SU-DHL-6 (cell line): ENCODE measurements at regions not wholly inside any gene's neighbourhood (a gene's known extent, or its start where the extent isn't known, plus 50 kb on each side); places are given as distances from the start of the nearest gene placed in this dataset.

Experiments used
- CTCF ChIP-seq: fragments of 200-600 bp; sonication (generic); IDR thresholded peaks from one replicate; pipeline ENCODE4 v1.5.1; 2017; ENCODE audit warnings: antibody characterized with exemption, mild to moderate bottlenecking, low read length, moderate library complexity; ENCODE audit not compliant: insufficient read depth, poor library complexity, severe bottlenecking
- EZH2phosphoT487 ChIP-seq: fragments of 200-600 bp; sonication (generic), shearing (Covaris generic); conservative IDR thresholded peaks from 2 replicates; pipeline ENCODE4 v1.6.1; 2018; ENCODE audit warnings: mild to moderate bottlenecking, antibody characterized with exemption, low read length, moderate library complexity, mixed read lengths

- TF ChIP-seq CTCF (no peak), EZH2phosphoT487 (no peak)
These were observed 1081.0 kb downstream of the VRK1 start for GRCh38 chr14:97878206-97878605.
